Fibroblast of lung (primary cell): ENCODE measurements at regions not wholly inside any gene's neighbourhood (a gene's known extent, or its start where the extent isn't known, plus 50 kb on each side); places are given as distances from the start of the nearest gene placed in this dataset.
A peak's percentile ranks its signal among the peaks of the same experiment; 100 is the strongest.

ENCODE experiments used
- DNase-seq, 2 donors: peaks; one replicate each; pipeline versions ENCODE4 v3.0.0 to v3.0.0-alpha.2; 2010; ENCODE audit warnings: low read depth in 2 of 2
- H2AFZ ChIP-seq: 2 replicates; pipeline ENCODE4 v1.5.1; 2012; ENCODE audit warnings: low read length, control low read depth, inconsistent platforms
- H3K27ac ChIP-seq: 2 replicates; pipeline ENCODE4 v1.5.1; 2011; ENCODE audit warnings: low read length, control low read depth; ENCODE audit not compliant: insufficient read depth
- H3K27me3 ChIP-seq: 2 replicates; pipeline ENCODE4 v1.5.1; 2011; ENCODE audit warnings: mild to moderate bottlenecking, low read length; ENCODE audit not compliant: control insufficient read depth, insufficient read depth
- H3K36me3 ChIP-seq: 2 replicates; pipeline ENCODE4 v1.5.1; 2011; ENCODE audit warnings: low read length; ENCODE audit not compliant: control insufficient read depth, insufficient read depth
- H3K4me1 ChIP-seq: 2 replicates; pipeline ENCODE4 v1.5.1; 2011; ENCODE audit warnings: low read length; ENCODE audit not compliant: control insufficient read depth, insufficient read depth; ENCODE audit errors: extremely low read depth
- H3K4me2 ChIP-seq: 2 replicates; pipeline ENCODE4 v1.5.1; 2011; ENCODE audit warnings: low read length, control low read depth; ENCODE audit not compliant: insufficient read depth; ENCODE audit errors: extremely low read depth
- H3K4me3 ChIP-seq, 4 experiments: fragments of 200-600 bp in 1 of 4; sonication (generic) in 1 of 4; replicated peaks in 1 of 4; 2 replicates each; pipeline ENCODE4 v1.5.1; 2011 to 2016; ENCODE audit warnings: low read length in 4 of 4, low read depth in 3 of 4, mild to moderate bottlenecking in 3 of 4, control low read depth in 2 of 4, inconsistent platforms in 1 of 4, mixed read lengths in 1 of 4; ENCODE audit not compliant: insufficient read depth in 1 of 4; ENCODE audit errors: control extremely low read depth in 1 of 4
- H3K79me2 ChIP-seq: 2 replicates; pipeline ENCODE4 v1.5.1; 2012; ENCODE audit warnings: mild to moderate bottlenecking, low read length, inconsistent platforms; ENCODE audit not compliant: control insufficient read depth, insufficient read depth
- H3K9ac ChIP-seq: 2 replicates; pipeline ENCODE4 v1.5.1; 2011; ENCODE audit warnings: mild to moderate bottlenecking, low read length, control low read depth; ENCODE audit not compliant: insufficient read depth
- H3K9me3 ChIP-seq: 2 replicates; pipeline ENCODE4 v1.5.1; 2012; ENCODE audit warnings: low read depth, low read length; ENCODE audit not compliant: control insufficient read depth, insufficient read depth
- H4K20me1 ChIP-seq: 2 replicates; pipeline ENCODE4 v1.5.1; 2011; ENCODE audit warnings: low read length; ENCODE audit not compliant: control insufficient read depth, insufficient read depth; ENCODE audit errors: extremely low read depth
- EZH2 ChIP-seq: IDR thresholded peaks from 2 replicates; pipeline ENCODE4 v1.5.1; 2012; ENCODE audit warnings: low read length, control low read depth, mild to moderate bottlenecking; ENCODE audit errors: missing control alignments
- TF ChIP-seq, protein P1 (sequence below), 2 donors: IDR thresholded peaks in 1 of 2; conservative IDR thresholded peaks in 1 of 2; 1 replicate in 1 of 2; 2 replicates in 1 of 2; pipeline ENCODE4 v1.5.1; 2011 to 2012; ENCODE audit warnings: low read length in 2 of 2, control low read depth in 1 of 2, inconsistent platforms in 1 of 2, low read depth in 1 of 2, mild to moderate bottlenecking in 1 of 2

DNA sequence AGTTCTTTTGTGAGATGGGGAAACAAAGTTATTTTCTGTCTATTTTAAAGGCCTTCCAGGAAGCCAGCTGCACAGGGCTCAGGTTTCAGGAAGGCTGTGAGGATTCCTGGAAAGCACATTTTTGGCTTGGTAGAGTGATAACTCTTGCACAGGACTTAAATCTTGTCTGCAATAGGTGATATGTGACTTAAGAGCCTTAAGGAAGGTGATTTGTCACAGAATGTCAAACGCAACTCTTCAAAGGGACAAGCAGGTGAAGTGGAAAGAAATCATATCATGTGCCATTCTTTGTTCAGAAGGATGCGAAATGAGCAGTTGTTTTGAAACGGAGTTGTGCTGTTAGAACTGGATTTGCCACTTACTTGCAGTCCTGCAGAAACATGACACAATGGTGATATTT, 459.3 kb downstream of the MAT2B start:
- H3K4me1 ChIP-seq, result no peaks in the 10 kb centered on the region
- H3K9ac ChIP-seq, result no peak overlapping the region
- H3K79me2 ChIP-seq, result no peaks in the 10 kb centered on the region
- no peaks in the 10 kb centered on the region for H3K36me3 ChIP-seq
- H3K4me3 ChIP-seq, result no peak overlapping the region
- H3K27me3 ChIP-seq, result no peaks in the 10 kb centered on the region
- no peaks in the 10 kb centered on the region for H3K9me3 ChIP-seq
- peak; percentile 48 to 53 for DNase-seq
- no peaks in the 10 kb centered on the region for H4K20me1 ChIP-seq
- no peak overlapping the region for H3K4me2 ChIP-seq
- TF ChIP-seq EZH2, result no peak
- TF ChIP-seq, protein P1, sequence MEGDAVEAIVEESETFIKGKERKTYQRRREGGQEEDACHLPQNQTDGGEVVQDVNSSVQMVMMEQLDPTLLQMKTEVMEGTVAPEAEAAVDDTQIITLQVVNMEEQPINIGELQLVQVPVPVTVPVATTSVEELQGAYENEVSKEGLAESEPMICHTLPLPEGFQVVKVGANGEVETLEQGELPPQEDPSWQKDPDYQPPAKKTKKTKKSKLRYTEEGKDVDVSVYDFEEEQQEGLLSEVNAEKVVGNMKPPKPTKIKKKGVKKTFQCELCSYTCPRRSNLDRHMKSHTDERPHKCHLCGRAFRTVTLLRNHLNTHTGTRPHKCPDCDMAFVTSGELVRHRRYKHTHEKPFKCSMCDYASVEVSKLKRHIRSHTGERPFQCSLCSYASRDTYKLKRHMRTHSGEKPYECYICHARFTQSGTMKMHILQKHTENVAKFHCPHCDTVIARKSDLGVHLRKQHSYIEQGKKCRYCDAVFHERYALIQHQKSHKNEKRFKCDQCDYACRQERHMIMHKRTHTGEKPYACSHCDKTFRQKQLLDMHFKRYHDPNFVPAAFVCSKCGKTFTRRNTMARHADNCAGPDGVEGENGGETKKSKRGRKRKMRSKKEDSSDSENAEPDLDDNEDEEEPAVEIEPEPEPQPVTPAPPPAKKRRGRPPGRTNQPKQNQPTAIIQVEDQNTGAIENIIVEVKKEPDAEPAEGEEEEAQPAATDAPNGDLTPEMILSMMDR (conservative IDR thresholded peaks at IDR 0.05 in 1 of 2, IDR thresholded peaks at IDR 0.05 in 1 of 2; ENCODE audit: low read depth in 1 of 2, low read length in 2 of 2), result no peak
- no peak overlapping the region for H3K27ac ChIP-seq
- H2AFZ ChIP-seq, result no peak overlapping the region

DNA sequence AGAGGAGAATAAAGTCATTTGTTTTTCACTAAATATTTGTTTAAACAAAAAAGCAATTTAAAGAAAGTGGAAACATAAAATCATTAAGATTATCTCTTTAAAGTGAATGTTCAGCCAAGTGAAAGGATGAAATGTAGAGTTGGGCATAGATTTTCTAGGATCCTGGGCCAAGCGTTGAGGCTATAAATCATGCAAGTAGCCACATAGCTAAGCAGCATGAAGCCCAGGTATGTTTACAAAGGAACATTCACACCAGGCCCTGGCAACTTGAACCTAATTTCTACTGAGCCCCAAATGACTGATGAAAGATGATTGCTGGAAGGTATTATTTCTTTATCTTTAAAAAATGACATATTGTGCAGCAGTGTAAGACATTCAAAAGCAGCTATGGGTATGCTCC, 461.8 kb downstream of the MAT2B start:
- DNase-seq, result no peak
- H3K79me2 ChIP-seq, result no peaks in the 10 kb centered on the region
- no peak for TF ChIP-seq EZH2
- TF ChIP-seq, protein P1 (conservative IDR thresholded peaks at IDR 0.05 in 1 of 2, IDR thresholded peaks at IDR 0.05 in 1 of 2; ENCODE audit: low read depth in 1 of 2, low read length in 2 of 2), result no peak
- H3K27me3 ChIP-seq, result no peaks in the 10 kb centered on the region
- no peaks in the 10 kb centered on the region for H3K36me3 ChIP-seq
- H3K4me1 ChIP-seq, result no peaks in the 10 kb centered on the region
- H3K4me2 ChIP-seq, result no peak overlapping the region
- H3K27ac ChIP-seq, result no peak overlapping the region
- H3K9me3 ChIP-seq, result no peaks in the 10 kb centered on the region
- H2AFZ ChIP-seq, result no peak overlapping the region
- H3K4me3 ChIP-seq, result no peak overlapping the region
- H3K9ac ChIP-seq, result no peak overlapping the region
- no peaks in the 10 kb centered on the region for H4K20me1 ChIP-seq

DNA sequence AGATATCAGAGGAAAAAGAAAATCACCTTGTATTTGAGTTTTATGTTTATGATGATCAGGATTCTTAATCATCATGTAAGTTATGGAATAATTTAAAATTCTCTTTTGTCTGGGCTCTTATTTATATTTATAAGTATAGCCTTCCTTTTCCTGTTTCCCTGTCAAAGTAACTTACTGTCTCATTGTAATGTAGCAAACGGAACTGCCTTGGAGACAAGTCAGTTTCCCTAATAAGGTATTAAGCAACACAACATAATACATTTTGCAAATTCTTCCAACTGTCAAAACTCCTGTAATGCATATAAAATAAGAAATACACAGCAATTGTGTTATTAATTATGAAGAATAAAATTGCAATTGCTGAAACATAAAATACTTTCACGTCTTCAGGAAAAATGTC, 463.2 kb downstream of the MAT2B start:
- Histone ChIP-seq H4K20me1 (no peaks in the 10 kb centered on the region), H3K9me3 (no peaks in the 10 kb centered on the region), H3K4me3 (no peak overlapping the region), H3K79me2 (no peaks in the 10 kb centered on the region), H3K9ac (no peak overlapping the region), H3K36me3 (no peaks in the 10 kb centered on the region), H2AFZ (no peak overlapping the region), H3K4me2 (no peak overlapping the region), H3K27me3 (no peaks in the 10 kb centered on the region), H3K27ac (no peak overlapping the region), H3K4me1 (no peaks in the 10 kb centered on the region)
- TF ChIP-seq, protein P1 (conservative IDR thresholded peaks at IDR 0.05 in 1 of 2, IDR thresholded peaks at IDR 0.05 in 1 of 2; ENCODE audit: low read depth in 1 of 2, low read length in 2 of 2), result no peak
- TF ChIP-seq EZH2, result no peak
- DNase-seq, result no peak
